H1 (cell line): ENCODE measurements at regions not wholly inside any gene's neighbourhood (a gene's known extent, or its start where the extent isn't known, plus 50 kb on each side); places are given as distances from the start of the nearest gene placed in this dataset.

Source experiments
- CTCF ChIA-PET: fragments of 300-600 bp; sonication (Branson Sonifier 250); formaldehyde crosslinking; loops from one replicate; lab custom pipeline; 2021; ENCODE audit not compliant: partially characterized antibody; lab: Charles Lee
- POLR2A ChIA-PET: fragments of 300-600 bp; sonication (Branson Sonifier 250); formaldehyde crosslinking; loops from one replicate; lab custom pipeline; 2021; ENCODE audit warnings: inconsistent platforms; ENCODE audit not compliant: partially characterized antibody; lab: Charles Lee
- DNase-seq, 2 experiments: peaks; one replicate each; pipeline versions ENCODE4 v3.0.0 to v3.0.0-alpha.2; 2010 to 2022; ENCODE audit warnings: low spot score in 2 of 2, low read depth in 1 of 2, mixed read lengths in 1 of 2
- FAIRE-seq: peaks from 2 replicates; lab custom pipeline; 2011; peaks lifted over from hg19 to GRCh38; lab: Jason Lieb, UNC
- H2AFZ ChIP-seq: 2 replicates; pipeline ENCODE4 v1.8.1; 2012; ENCODE audit warnings: low read length, inconsistent platforms
- H2AK5ac ChIP-seq: 2 replicates; pipeline ENCODE4 v1.6.1; 2013; ENCODE audit warnings: low read depth, low read length
- H2BK120ac ChIP-seq: replicated peaks from 2 replicates; pipeline ENCODE3; 2013; ENCODE audit warnings: low read depth, low read length, inconsistent platforms
- H2BK12ac ChIP-seq: 2 replicates; pipeline ENCODE4 v1.6.1; 2013; ENCODE audit warnings: low read depth, low read length
- H2BK15ac ChIP-seq: 2 replicates; pipeline ENCODE4 v1.6.1; 2013; ENCODE audit warnings: low read length
- H2BK20ac ChIP-seq: 2 replicates; pipeline ENCODE4 v1.6.1; 2013; ENCODE audit warnings: low read length
- H2BK5ac ChIP-seq: 2 replicates; pipeline ENCODE4 v1.6.1; 2013; ENCODE audit warnings: low read depth, low read length
- H3K14ac ChIP-seq: 2 replicates; pipeline ENCODE4 v1.6.1; 2013; ENCODE audit warnings: inconsistent platforms; ENCODE audit not compliant: insufficient read length
- H3K18ac ChIP-seq: 2 replicates; pipeline ENCODE4 v1.6.1; 2013; ENCODE audit warnings: low read length; ENCODE audit errors: extremely low read depth
- H3K23ac ChIP-seq: 2 replicates; pipeline ENCODE4 v1.6.1; 2013; ENCODE audit warnings: inconsistent platforms; ENCODE audit not compliant: insufficient read length
- H3K23me2 ChIP-seq: 2 replicates; pipeline ENCODE4 v1.6.1; 2013; ENCODE audit warnings: low read depth, low read length
- H3K27ac ChIP-seq: 2 replicates; pipeline ENCODE4 v1.6.1; 2011; ENCODE audit warnings: low read depth, low read length, inconsistent platforms
- H3K27me3 ChIP-seq, 4 experiments: replicated peaks in 1 of 4; 1 replicate in 1 of 4; 2 replicates in 3 of 4; pipeline versions ENCODE4 v1.6.1 to v1.8.1; 2011 to 2013; ENCODE audit warnings: low read length in 3 of 4, mild to moderate bottlenecking in 3 of 4, inconsistent platforms in 2 of 4, mixed read lengths in 2 of 4, moderate library complexity in 1 of 4; ENCODE audit not compliant: control insufficient read depth in 3 of 4, insufficient read depth in 3 of 4; ENCODE audit errors: extremely low read depth in 1 of 4
- H3K36me3 ChIP-seq, 4 experiments: 2 replicates each; pipeline versions ENCODE4 v1.6.1 to v1.8.1; 2011 to 2013; ENCODE audit warnings: mild to moderate bottlenecking in 4 of 4, low read length in 3 of 4, moderate library complexity in 2 of 4, control low read depth in 1 of 4, inconsistent platforms in 1 of 4; ENCODE audit not compliant: insufficient read depth in 4 of 4, control insufficient read depth in 2 of 4
- H3K4ac ChIP-seq: replicated peaks from 2 replicates; pipeline ENCODE3; 2013; ENCODE audit warnings: low read length, low read depth, mixed read lengths, inconsistent platforms; ENCODE audit not compliant: insufficient read length
- H3K4me1 ChIP-seq, 4 experiments: replicated peaks in 1 of 4; 1 replicate in 1 of 4; 2 replicates in 3 of 4; pipeline versions ENCODE4 v1.6.1 to v1.8.1; 2011 to 2013; ENCODE audit warnings: low read length in 3 of 4, inconsistent platforms in 2 of 4, mixed read lengths in 1 of 4; ENCODE audit not compliant: insufficient read depth in 4 of 4, control insufficient read depth in 3 of 4
- H3K4me2 ChIP-seq, 2 experiments: 2 replicates each; pipeline versions ENCODE4 v1.6.1 to v1.8.1; 2011 to 2013; ENCODE audit warnings: low read depth in 2 of 2, low read length in 2 of 2, control low read depth in 1 of 2, inconsistent platforms in 1 of 2, mild to moderate bottlenecking in 1 of 2; ENCODE audit not compliant: insufficient read depth in 1 of 2
- H3K4me3 ChIP-seq, 4 experiments: fragments of 200-600, 300-600 bp in 1 of 4; sonication (generic), shearing (Covaris generic), sonication (Bioruptor Twin) in 1 of 4; 2 replicates each; pipeline versions ENCODE4 v1.5.1 to v1.8.1; 2011 to 2016; ENCODE audit warnings: low read length in 4 of 4, low read depth in 3 of 4, control low read depth in 2 of 4, inconsistent platforms in 2 of 4, mild to moderate bottlenecking in 2 of 4, mixed read lengths in 1 of 4, moderate library complexity in 1 of 4; ENCODE audit not compliant: insufficient read depth in 2 of 4; ENCODE audit errors: extremely low read depth in 1 of 4
- H3K56ac ChIP-seq: replicated peaks from 2 replicates; pipeline ENCODE3; 2013; ENCODE audit warnings: low read depth, mild to moderate bottlenecking, mixed read lengths, low read length, inconsistent platforms; ENCODE audit not compliant: insufficient read length
- H3K79me1 ChIP-seq: 2 replicates; pipeline ENCODE4 v1.6.1; 2013; ENCODE audit warnings: low read depth, low read length, control low read depth
- H3K79me2 ChIP-seq, 2 experiments: 2 replicates each; pipeline versions ENCODE4 v1.6.1 to v1.8.1; 2012 to 2013; ENCODE audit warnings: low read length in 2 of 2, mild to moderate bottlenecking in 2 of 2, inconsistent platforms in 1 of 2; ENCODE audit not compliant: insufficient read depth in 2 of 2, control insufficient read depth in 1 of 2
- H3K9ac ChIP-seq, 4 experiments: replicated peaks in 1 of 4; 1 replicate in 1 of 4; 2 replicates in 3 of 4; pipeline versions ENCODE4 v1.6.1 to v1.8.1; 2011 to 2013; ENCODE audit warnings: low read depth in 3 of 4, low read length in 3 of 4, control low read depth in 2 of 4, mild to moderate bottlenecking in 2 of 4, moderate library complexity in 2 of 4, inconsistent platforms in 1 of 4; ENCODE audit errors: extremely low read depth in 1 of 4
- H3K9me3 ChIP-seq, 2 experiments: 2 replicates each; pipeline versions ENCODE4 v1.6.1 to v1.8.1; 2012 to 2013; ENCODE audit warnings: mild to moderate bottlenecking in 2 of 2, moderate library complexity in 2 of 2, control low read depth in 1 of 2, inconsistent platforms in 1 of 2, low read depth in 1 of 2, low read length in 1 of 2, mixed read lengths in 1 of 2; ENCODE audit not compliant: insufficient read depth in 2 of 2
- H4K20me1 ChIP-seq, 2 experiments: replicated peaks in 1 of 2; 2 replicates each; pipeline versions ENCODE3 to v1.8.1; 2011 to 2013; ENCODE audit warnings: inconsistent platforms in 2 of 2, low read length in 2 of 2, mild to moderate bottlenecking in 1 of 2; ENCODE audit not compliant: insufficient read depth in 2 of 2, control insufficient read depth in 1 of 2
- H4K5ac ChIP-seq: 2 replicates; pipeline ENCODE4 v1.6.1; 2013; ENCODE audit warnings: low read length, low read depth, mixed read lengths, inconsistent platforms; ENCODE audit not compliant: insufficient read length
- H4K8ac ChIP-seq: 2 replicates; pipeline ENCODE4 v1.8.0; 2013; ENCODE audit warnings: mild to moderate bottlenecking, moderate library complexity, low read length, inconsistent platforms; ENCODE audit not compliant: insufficient read depth; ENCODE audit errors: extremely low read depth
- H4K91ac ChIP-seq: replicated peaks from 2 replicates; pipeline ENCODE3; 2013; ENCODE audit warnings: low read length, mixed read lengths, inconsistent platforms; ENCODE audit not compliant: insufficient read length
- CBX8 ChIP-seq: fragments of 300-800, 300-1000 bp; sonication (generic); IDR thresholded peaks from 2 replicates; pipeline ENCODE4 v1.7.1; 2016; ENCODE audit warnings: low read depth, low read length, borderline replicate concordance
- CTBP2 ChIP-seq: IDR thresholded peaks from 2 replicates; pipeline ENCODE4 v1.7.0; 2011; ENCODE audit warnings: borderline replicate concordance, mild to moderate bottlenecking, moderate library complexity, mixed read lengths, low read length; ENCODE audit not compliant: insufficient read depth, insufficient read length
- EP300 ChIP-seq, 2 experiments: IDR thresholded peaks; 1 replicate in 1 of 2; 2 replicates in 1 of 2; pipeline ENCODE4 v1.6.1; 2011 to 2012; ENCODE audit warnings: low read depth in 2 of 2, low read length in 2 of 2, mild to moderate bottlenecking in 2 of 2, borderline replicate concordance in 1 of 2, inconsistent platforms in 1 of 2, moderate library complexity in 1 of 2
- HDAC6 ChIP-seq: IDR thresholded peaks from one replicate; pipeline ENCODE4 v1.7.1; 2012; ENCODE audit warnings: low read depth, mild to moderate bottlenecking, inconsistent platforms, low read length, moderate library complexity
- MAX ChIP-seq: IDR thresholded peaks from 2 replicates; pipeline ENCODE4 v1.6.1; 2012; ENCODE audit warnings: inconsistent platforms
- RFX5 ChIP-seq: IDR thresholded peaks from 2 replicates; pipeline ENCODE4 v1.6.1; 2011; ENCODE audit warnings: low read depth, low read length, improper control_type of control experiment, borderline replicate concordance
- SIRT6 ChIP-seq: IDR thresholded peaks from one replicate; pipeline ENCODE4 v1.7.1; 2012; ENCODE audit warnings: low read length, inconsistent platforms
- SUZ12 ChIP-seq: fragments of 200-600 bp; sonication (generic); IDR thresholded peaks from 2 replicates; pipeline ENCODE4 v1.6.1; 2012; ENCODE audit warnings: mild to moderate bottlenecking, inconsistent platforms, low read length, moderate library complexity, mixed read lengths
- TAF1 ChIP-seq: IDR thresholded peaks from 2 replicates; pipeline ENCODE4 v1.6.1; 2011; ENCODE audit warnings: mild to moderate bottlenecking, low read depth, low read length
- TBP ChIP-seq: IDR thresholded peaks from 2 replicates; pipeline ENCODE4 v1.6.1; 2011; ENCODE audit warnings: low read depth, low read length, improper control_type of control experiment
- WGBS, 2 experiments: shearing (Covaris generic) in 1 of 2; methylation state at CpG; one replicate each; pipeline versions ENCODE4 v1.1.6 to v1.1.7; 2013 to 2015; ENCODE audit warnings: low lambda C conversion rate in 2 of 2, mixed read lengths in 2 of 2, inconsistent platforms in 1 of 2, low coverage in 1 of 2, missing lambda C conversion rate in 1 of 2; ENCODE audit not compliant: insufficient replicate concordance in 2 of 2, insufficient coverage in 1 of 2, insufficient read length in 1 of 2; ENCODE audit errors: extremely low coverage in 1 of 2, missing lambda C conversion rate in 1 of 2; 5-methylcytosine and 5-hydroxymethylcytosine counted together
- TF ChIP-seq, protein P1 (sequence below): IDR thresholded peaks from 2 replicates; pipeline ENCODE4 v1.6.1; 2012; ENCODE audit warnings: low read length, inconsistent platforms
- TF ChIP-seq, protein P2 (sequence below): IDR thresholded peaks from 2 replicates; pipeline ENCODE4 v1.6.1; 2012; ENCODE audit warnings: inconsistent platforms

DNA sequence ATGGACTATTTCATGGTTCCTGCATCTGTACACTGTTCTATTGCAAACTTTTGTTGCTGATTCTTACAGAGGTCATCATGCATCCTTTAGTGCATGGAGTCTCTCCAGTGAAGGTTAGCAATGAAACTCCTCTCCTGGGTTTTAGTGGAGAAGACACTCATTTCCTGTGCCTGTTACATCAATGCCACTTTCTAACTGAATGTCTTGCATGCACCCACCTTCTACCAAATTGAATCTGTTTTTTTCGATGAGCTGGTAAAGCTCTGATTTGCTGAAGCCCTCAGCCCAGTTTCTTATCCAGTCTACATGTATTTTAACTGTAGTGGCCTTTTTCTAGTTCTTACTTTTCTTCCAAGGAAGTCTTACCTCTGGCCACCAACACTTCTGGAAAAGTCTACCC, 591.8 kb upstream of the ADAMTS16 start:
- H4K8ac ChIP-seq: no peak overlapping the region
- H2BK120ac ChIP-seq: no peak overlapping the region
- H4K5ac ChIP-seq: no peak overlapping the region
- H3K79me1 ChIP-seq: no peaks in the 10 kb centered on the region
- H3K4me1 ChIP-seq: peaks cover 0 to 3% (median under 1%) of the 10 kb centered on the region in 4 experiments; a peak in 1 of 7 replicates
- no peak overlapping the region for H2BK15ac ChIP-seq
- no peaks in the 10 kb centered on the region for H3K27me3 ChIP-seq
- no peak overlapping the region for H4K91ac ChIP-seq
- no peaks in the 10 kb centered on the region for H4K20me1 ChIP-seq
- no peak overlapping the region for H2AFZ ChIP-seq
- H3K23me2 ChIP-seq: no peaks in the 10 kb centered on the region
- CTCF ChIA-PET: no interaction called here
- H3K14ac ChIP-seq: no peak overlapping the region
- no peak overlapping the region for H3K4ac ChIP-seq
- no peak for DNase-seq
- no peak overlapping the region for H3K4me2 ChIP-seq
- H3K23ac ChIP-seq: no peak overlapping the region
- no peaks in the 10 kb centered on the region for H3K79me2 ChIP-seq
- H2BK5ac ChIP-seq: no peak overlapping the region
- H2BK20ac ChIP-seq: no peak overlapping the region
- H3K36me3 ChIP-seq: no peaks in the 10 kb centered on the region
- no peak for FAIRE-seq
- 94% methylated on average over 1 of the region's 1 CpG; no CpG with 5 or more reads in 1 of the 2 experiments for WGBS, 2 experiments
- peaks cover 0 to 2% of the 10 kb centered on the region in 2 experiments; a peak in 2 of 4 replicates for H3K9me3 ChIP-seq
- no peak overlapping the region for H3K9ac ChIP-seq
- H3K27ac ChIP-seq: no peak overlapping the region
- no peak overlapping the region for H3K18ac ChIP-seq
- no peak overlapping the region for H2BK12ac ChIP-seq
- no peak overlapping the region for H3K56ac ChIP-seq
- H3K4me3 ChIP-seq: no peak overlapping the region
- no peak overlapping the region for H2AK5ac ChIP-seq
- POLR2A ChIA-PET: no interaction called here
- TF ChIP-seq CBX8 (no peak), SUZ12 (no peak), EP300 (IDR thresholded peaks at IDR 0.05; ENCODE audit: borderline replicate concordance in 1 of 2, low read depth in 2 of 2, low read length in 2 of 2) (no peak), HDAC6 (no peak), TBP (no peak), SIRT6 (no peak), RFX5 (no peak), CTBP2 (no peak), MAX (no peak), TAF1 (no peak)
- TF ChIP-seq, protein P1, sequence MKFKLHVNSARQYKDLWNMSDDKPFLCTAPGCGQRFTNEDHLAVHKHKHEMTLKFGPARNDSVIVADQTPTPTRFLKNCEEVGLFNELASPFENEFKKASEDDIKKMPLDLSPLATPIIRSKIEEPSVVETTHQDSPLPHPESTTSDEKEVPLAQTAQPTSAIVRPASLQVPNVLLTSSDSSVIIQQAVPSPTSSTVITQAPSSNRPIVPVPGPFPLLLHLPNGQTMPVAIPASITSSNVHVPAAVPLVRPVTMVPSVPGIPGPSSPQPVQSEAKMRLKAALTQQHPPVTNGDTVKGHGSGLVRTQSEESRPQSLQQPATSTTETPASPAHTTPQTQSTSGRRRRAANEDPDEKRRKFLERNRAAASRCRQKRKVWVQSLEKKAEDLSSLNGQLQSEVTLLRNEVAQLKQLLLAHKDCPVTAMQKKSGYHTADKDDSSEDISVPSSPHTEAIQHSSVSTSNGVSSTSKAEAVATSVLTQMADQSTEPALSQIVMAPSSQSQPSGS: no peak
- TF ChIP-seq, protein P2, sequence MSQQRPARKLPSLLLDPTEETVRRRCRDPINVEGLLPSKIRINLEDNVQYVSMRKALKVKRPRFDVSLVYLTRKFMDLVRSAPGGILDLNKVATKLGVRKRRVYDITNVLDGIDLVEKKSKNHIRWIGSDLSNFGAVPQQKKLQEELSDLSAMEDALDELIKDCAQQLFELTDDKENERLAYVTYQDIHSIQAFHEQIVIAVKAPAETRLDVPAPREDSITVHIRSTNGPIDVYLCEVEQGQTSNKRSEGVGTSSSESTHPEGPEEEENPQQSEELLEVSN: no peak
